HG03520 (cell line): ENCODE measurements at regions not wholly inside any gene's neighbourhood (a gene's known extent, or its start where the extent isn't known, plus 50 kb on each side); places are given as distances from the start of the nearest gene placed in this dataset.

Experiments used
- ATAC-seq: cut with Tn5 transposase; IDR thresholded peaks from one replicate; pipeline ENCODE4 v1.9.1; 2021; ENCODE audit warnings: mild to moderate bottlenecking, moderate library complexity; ENCODE audit not compliant: unreplicated experiment

GRCh38 chr9:22279636-22280035, 167.0 kb upstream of the DMRTA1 start:
- ATAC-seq = no peak

- no peak for ATAC-seq
Observed at GRCh38 chr9:22285066-22285465, 161.6 kb upstream of the DMRTA1 start.

- ATAC-seq = no peak
Observed at GRCh38 chr9:22286661-22287060, 160.0 kb upstream of the DMRTA1 start.

GRCh38 chr9:22288661-22289060, 158.0 kb upstream of the DMRTA1 start:
- ATAC-seq = no peak

- no peak for ATAC-seq
Observed at GRCh38 chr9:22307013-22307711, 139.5 kb upstream of the DMRTA1 start.

- no peak for ATAC-seq
Observed at GRCh38 chr9:22308177-22308576, 138.4 kb upstream of the DMRTA1 start.

- no peak for ATAC-seq
Observed at GRCh38 chr9:22316645-22317044, 130.0 kb upstream of the DMRTA1 start.

GRCh38 chr9:22331533-22331932, 115.1 kb upstream of the DMRTA1 start:
- ATAC-seq = no peak

- ATAC-seq = no peak
Observed at GRCh38 chr9:22332202-22332601, 114.4 kb upstream of the DMRTA1 start.

GRCh38 chr9:22337261-22337660, 109.4 kb upstream of the DMRTA1 start:
- no peak for ATAC-seq

- no peak for ATAC-seq
Observed at GRCh38 chr9:22342491-22343217, 104.0 kb upstream of the DMRTA1 start.

- no peak for ATAC-seq
Observed at GRCh38 chr9:22343218-22343611, 103.4 kb upstream of the DMRTA1 start.

GRCh38 chr9:22354699-22355384, 91.8 kb upstream of the DMRTA1 start:
- ATAC-seq = no peak

GRCh38 chr9:22356985-22357384, 89.6 kb upstream of the DMRTA1 start:
- ATAC-seq = no peak

GRCh38 chr9:22363421-22363887, 83.2 kb upstream of the DMRTA1 start:
- no peak for ATAC-seq

GRCh38 chr9:22373636-22374035, 73.0 kb upstream of the DMRTA1 start:
- ATAC-seq = no peak

GRCh38 chr9:22374051-22374450, 72.6 kb upstream of the DMRTA1 start:
- no peak for ATAC-seq

- ATAC-seq = no peak
Observed at GRCh38 chr9:22379272-22379671, 67.4 kb upstream of the DMRTA1 start.

- no peak for ATAC-seq
Observed at GRCh38 chr9:22381170-22381569, 65.5 kb upstream of the DMRTA1 start.

GRCh38 chr9:22382331-22382730, 64.3 kb upstream of the DMRTA1 start:
- ATAC-seq = no peak

GRCh38 chr9:22383718-22384117, 62.9 kb upstream of the DMRTA1 start:
- ATAC-seq = no peak

GRCh38 chr9:22389271-22389670, 57.4 kb upstream of the DMRTA1 start:
- no peak for ATAC-seq
